Vagina (tissue), 2 donors: ENCODE measurements at regions not wholly inside any gene's neighbourhood (a gene's known extent, or its start where the extent isn't known, plus 50 kb on each side); places are given as distances from the start of the nearest gene placed in this dataset.

Experiments
- POLR2A ChIP-seq, 2 donors: fragments of 450-650 bp; IDR thresholded peaks; one replicate each; pipeline ENCODE4 v1.6.1; 2017; ENCODE audit warnings: antibody characterized with exemption in 2 of 2, mild to moderate bottlenecking in 2 of 2, moderate library complexity in 2 of 2
- POLR2AphosphoS5 ChIP-seq, 2 donors: sonication (generic); formaldehyde crosslinking; IDR thresholded peaks; one replicate each; pipeline ENCODE4 v1.9.0; 2017; ENCODE audit warnings: antibody characterized with exemption in 2 of 2, mild to moderate bottlenecking in 2 of 2, low read depth in 1 of 2; ENCODE audit not compliant: insufficient read depth in 1 of 2
- TF ChIP-seq, protein P1 (sequence below), 3 experiments: fragments of 450-650 bp in 2 of 3; fragments of 200-600 bp in 1 of 3; sonication (generic) in 1 of 3; IDR thresholded peaks; one replicate each; pipeline ENCODE4 v1.5.1; 2017 to 2019; ENCODE audit warnings: antibody characterized with exemption in 3 of 3, mild to moderate bottlenecking in 2 of 3, moderate library complexity in 2 of 3

DNA sequence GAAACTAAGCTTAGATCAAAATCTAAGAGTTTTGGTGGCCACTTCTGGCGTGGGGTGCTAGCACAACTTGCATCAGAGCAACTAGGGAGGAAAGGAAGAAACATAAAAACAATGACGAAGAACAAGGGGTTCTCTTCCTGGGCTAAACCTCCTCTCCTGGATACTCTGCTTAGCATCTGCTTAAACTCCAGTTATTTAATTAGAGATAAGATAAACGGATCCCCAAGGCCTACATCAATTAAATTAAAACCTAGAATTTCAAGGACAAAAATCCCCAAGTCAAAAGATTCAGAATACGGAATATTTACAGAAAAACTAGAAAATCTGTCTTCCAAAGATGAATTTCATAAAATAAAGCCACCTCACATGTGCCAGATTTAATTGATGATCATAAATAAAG, 281.9 kb downstream of the SHOX2 start:
- TF ChIP-seq, protein P1, sequence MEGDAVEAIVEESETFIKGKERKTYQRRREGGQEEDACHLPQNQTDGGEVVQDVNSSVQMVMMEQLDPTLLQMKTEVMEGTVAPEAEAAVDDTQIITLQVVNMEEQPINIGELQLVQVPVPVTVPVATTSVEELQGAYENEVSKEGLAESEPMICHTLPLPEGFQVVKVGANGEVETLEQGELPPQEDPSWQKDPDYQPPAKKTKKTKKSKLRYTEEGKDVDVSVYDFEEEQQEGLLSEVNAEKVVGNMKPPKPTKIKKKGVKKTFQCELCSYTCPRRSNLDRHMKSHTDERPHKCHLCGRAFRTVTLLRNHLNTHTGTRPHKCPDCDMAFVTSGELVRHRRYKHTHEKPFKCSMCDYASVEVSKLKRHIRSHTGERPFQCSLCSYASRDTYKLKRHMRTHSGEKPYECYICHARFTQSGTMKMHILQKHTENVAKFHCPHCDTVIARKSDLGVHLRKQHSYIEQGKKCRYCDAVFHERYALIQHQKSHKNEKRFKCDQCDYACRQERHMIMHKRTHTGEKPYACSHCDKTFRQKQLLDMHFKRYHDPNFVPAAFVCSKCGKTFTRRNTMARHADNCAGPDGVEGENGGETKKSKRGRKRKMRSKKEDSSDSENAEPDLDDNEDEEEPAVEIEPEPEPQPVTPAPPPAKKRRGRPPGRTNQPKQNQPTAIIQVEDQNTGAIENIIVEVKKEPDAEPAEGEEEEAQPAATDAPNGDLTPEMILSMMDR (IDR thresholded peaks at IDR 0.05): no peak
- TF ChIP-seq POLR2AphosphoS5 (IDR thresholded peaks at IDR 0.05; ENCODE audit: insufficient read depth in 1 of 2, low read depth in 1 of 2): no peak
- no peak for TF ChIP-seq POLR2A (IDR thresholded peaks at IDR 0.05)
